Stimulated activated CD4-positive, alpha-beta T cell treated with anti-CD3 and anti-CD28 coated beads, Interleukin-12 subunit alpha, Interleukin-12 subunit beta, amount 100 ng/mL, for 24 hours (primary cell): ENCODE measurements at regions not wholly inside any gene's neighbourhood (a gene's known extent, or its start where the extent isn't known, plus 50 kb on each side); places are given as distances from the start of the nearest gene placed in this dataset.
"Not testable (repeated sequence)": the region's sequence is repeated elsewhere in the genome, so short reads cannot be mapped to it uniquely, and the experiment has no call there.

ENCODE experiments used
- DNase-seq, 2 experiments: peaks; one replicate each; pipeline ENCODE4 v3.0.0-alpha.2; 2020; ENCODE audit warnings: low read depth in 2 of 2

DNA sequence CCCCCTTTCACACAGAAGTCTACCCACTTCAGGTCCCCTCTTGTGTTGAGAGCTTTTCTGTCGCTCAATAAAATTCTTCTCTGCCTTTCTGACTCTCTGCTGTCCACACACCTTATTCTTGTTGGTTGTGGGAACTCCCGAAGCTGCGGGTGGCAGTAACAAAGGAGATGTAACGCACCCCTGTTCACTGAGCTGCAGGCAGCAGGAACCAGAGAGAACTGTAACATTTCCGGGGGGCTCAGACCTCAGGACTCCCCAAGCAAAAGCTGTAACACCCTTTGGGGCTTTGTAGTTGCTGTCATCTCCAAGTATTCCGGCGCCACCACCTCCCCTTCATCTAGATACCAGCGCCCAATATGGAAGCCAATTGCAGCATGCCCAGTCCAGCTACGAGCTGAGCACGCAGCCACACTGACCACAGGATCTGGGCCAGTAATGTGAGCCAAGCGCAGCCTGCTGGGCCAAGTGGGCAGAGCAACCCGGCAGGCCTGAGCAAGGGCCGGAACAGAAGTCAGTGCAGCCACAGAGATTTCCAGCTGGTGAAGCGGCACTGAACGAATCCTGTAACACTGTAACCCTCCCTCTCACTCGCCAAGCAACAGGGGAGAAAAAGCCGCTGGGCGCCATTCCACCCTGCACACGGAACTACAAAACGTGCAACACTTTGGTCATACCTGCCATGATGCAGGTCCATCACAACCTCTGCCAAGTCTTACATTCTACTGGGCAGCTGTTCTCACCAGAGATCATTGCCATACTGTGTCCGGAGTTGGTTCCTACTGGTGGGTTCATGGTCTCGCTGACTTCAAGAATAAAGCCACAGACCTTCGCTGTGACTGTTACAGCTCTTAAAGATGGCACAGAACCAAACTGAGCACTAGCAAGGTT lies 194.3 kb downstream of the SPATA31A6 start:
- DNase-seq: not testable (repeated sequence)

DNA sequence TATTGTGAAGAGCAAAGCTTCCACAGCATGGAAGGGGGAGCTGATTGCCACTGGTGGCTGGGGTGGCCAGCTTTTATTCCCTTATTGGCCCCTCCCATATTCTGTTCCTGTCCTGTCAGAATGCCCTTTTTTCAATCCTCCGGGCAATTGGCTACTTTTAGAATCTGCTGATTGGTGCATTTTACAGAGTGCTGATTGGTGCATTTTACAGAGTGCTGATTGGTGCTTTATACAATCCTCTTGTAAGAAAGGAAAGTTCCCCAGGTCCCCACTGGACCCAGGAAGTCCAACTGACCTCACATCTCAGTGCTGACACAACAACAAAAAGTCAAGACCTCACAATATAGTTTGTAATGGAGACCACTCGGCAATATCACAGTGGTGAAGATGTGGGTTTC lies 195.0 kb downstream of the SPATA31A6 start:
- DNase-seq: no peak

DNA sequence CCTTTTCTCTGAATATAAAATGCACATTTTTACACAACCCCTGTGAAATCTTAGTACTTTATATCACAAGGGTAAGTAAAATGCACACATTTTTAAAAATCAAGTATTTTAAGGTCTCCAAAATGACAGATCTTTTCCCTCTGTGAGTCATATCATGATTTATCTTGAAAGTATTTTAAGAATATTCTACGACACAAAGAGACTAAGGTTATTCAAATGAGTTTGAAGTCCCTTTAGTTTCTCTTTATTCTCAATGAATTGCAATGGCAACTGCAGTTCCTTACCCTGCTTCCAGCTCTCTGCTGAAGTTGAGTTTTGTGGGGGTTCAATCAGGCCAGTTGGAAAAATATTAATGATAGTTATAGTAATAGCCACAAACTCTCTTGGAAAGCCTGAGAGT lies 196.1 kb downstream of the SPATA31A6 start:
- not testable (repeated sequence) for DNase-seq

DNA sequence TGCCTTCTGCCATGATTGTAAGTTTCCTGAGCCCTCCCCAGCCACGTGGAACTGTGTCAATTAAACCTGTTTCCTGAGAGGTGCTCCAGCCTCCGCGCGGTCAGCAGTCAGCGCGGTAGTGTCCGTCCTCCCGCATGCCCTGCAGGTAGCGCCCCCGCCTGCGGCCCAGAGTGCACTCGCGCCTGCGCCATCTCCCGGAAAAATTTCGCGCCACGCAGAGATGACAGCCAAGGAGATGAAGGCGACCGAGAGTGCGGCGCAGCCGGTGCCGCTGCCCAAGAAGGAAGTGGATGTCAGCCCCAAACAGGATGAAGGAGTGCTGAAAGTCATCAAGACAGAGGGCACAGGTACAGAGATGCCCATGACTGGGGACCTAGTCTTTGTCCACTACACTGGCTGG lies 201.1 kb downstream of the SPATA31A6 start:
- not testable (repeated sequence) for DNase-seq

DNA sequence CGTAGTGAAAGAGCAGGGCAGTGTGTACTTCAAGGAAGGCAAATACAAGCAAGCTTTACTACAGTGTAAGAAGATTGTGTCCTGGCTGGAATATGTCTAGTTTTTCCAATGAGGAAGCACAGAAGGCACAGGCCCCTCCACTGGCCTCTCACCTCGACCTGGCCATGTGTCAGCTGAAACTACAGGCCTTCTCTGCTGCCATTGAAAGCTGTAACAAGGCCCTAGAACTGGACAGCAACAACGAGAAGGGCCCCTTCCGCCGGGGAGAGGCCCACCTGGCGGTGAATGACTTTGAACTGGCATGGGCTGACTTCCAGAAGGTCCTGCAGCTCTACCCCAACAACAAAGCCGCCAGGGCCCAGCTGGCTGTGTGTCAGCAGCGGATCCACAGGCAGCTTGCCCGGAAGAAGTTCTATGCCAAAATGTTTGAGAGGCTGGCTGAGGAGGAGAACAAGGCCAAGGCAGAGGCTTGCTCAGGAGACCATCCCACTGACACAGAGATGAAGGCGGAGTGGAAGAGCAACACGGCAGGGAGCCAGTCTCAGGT lies 202.2 kb downstream of the SPATA31A6 start:
- not testable (repeated sequence) for DNase-seq

DNA sequence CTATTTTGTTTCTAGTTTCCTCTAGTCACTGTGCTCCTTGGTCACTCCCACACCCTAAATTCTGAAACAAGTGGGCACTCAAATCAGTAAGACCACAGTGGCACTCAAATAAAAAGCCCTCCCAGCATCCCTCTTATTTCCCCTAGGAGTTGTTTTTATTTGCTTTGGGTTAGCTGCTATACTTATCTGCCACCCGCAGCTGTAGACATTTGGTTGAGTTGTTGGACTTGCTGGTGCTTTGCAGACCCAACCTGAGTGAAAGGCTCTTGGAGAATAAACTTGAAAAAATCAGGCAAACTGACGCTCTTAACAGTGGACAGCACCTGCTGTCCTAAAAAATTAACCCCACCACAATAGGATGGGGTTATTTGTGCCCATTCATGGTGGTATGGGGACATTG lies 203.0 kb downstream of the SPATA31A6 start:
- DNase-seq: no peak

DNA sequence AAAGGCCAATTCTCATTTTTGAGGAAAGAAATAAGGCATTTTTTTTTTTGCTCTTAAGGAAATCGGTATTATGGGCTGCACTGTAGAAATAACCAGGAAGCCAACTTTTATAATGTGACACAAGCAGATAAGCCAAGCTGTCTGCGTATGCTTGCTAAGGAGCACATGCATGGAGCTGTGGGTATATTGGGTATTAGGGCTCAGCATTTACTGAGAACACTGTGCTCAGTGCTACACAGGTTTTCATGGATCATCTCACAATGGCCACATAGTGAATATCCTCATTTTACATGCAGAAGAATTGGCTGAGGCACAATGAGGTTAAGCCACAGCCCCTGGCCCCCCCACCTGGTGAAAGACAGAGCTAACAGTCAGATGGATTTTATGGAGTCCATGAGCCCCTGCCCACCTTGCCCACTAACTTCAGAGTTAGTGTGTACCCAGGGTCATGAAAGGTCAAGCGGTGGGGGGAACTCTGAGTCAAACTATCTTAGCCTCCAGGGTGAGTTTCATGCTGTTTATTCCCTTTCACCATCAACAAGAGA lies 204.8 kb downstream of the SPATA31A6 start:
- DNase-seq: no peak

DNA sequence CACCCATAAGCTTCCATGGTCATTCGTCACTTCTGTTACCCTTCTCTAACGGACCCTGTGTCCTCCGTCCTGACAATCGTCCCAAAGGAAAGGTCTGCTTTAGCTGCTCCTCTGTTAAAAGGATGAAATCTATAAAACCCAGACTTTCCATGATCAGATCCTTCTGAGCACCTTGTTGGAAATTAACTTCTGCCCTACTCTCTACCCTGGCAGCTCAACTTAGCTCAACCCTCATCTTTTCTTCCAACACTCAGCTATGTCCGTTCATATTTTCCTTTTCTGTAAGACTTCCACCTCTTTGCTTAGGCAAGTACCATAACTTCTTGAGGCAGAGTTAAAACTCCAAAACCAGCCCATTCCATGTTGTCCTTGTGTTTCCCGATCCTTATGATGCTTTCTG lies 205.4 kb downstream of the SPATA31A6 start:
- no peak for DNase-seq

DNA sequence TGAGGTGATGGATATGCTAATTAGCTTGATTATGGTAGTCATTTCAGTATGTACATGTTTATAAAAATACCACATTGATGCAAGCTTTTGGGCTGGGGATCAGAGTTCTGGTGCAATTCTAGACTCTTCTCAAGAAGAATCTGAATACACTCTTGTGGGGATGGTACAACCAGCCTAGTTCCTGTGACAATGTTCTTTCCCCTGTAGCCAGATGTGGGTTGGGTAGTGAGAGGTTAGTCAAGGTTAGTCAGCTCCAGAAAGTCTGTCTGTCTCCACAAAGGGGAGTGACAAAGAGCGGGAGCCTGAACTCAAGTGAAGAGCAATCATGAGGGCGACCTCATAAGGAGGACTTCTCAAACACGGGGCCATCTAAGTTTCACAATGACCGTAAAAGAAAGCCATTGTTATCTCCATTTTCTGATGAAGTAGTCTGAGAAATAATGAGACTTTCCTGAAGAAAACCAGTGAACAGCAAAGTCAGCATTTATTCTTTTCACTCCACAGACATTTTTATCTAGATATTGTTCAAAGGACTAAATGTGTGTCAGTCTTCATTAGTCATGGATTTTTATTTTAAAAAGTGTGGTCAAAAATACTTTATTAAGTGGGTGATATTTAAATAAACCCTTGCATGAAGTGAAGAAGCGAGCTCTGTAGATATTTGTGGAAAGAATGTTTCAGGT lies 209.5 kb downstream of the SPATA31A6 start:
- not testable (repeated sequence) for DNase-seq

DNA sequence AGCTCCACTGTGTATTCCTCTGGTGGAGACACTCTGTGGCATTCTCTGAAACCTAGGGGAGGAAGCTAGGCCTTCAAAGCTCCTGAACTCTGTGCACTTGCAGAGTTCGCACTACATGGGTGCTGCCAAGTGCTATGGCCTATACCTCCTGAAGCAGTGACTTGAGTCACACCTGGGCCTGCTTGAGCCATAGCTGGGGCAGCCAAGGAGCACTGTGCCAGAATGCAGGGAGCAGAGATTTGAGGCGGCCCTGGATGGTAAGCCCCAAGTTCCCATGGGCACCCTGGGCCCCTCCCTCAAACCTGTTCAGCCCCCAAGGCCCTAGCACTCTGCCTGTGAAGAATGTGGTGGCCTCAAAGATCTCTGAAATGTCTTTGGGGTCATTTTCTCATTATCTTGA lies 212.9 kb downstream of the SPATA31A6 start:
- no peak for DNase-seq

DNA sequence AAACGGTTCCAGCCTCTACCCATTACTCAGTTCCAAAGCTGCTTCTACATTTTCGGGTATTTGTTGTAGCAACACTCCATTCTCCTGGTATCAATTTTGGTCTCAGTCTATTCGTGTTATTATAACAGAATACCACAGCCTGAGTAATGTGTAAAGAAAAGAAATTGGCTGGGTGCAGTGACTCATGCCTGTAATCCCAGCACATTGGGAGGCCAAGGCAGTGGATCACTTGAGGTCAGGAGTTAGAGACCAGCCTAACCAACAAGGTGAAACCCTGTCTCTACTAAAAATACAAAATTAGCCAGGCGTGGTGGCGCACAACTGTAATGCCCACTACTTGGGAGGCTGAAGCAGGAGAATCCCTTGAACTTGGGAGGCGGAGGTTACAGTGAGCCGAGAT lies 213.9 kb downstream of the SPATA31A6 start:
- not testable (repeated sequence) for DNase-seq

DNA sequence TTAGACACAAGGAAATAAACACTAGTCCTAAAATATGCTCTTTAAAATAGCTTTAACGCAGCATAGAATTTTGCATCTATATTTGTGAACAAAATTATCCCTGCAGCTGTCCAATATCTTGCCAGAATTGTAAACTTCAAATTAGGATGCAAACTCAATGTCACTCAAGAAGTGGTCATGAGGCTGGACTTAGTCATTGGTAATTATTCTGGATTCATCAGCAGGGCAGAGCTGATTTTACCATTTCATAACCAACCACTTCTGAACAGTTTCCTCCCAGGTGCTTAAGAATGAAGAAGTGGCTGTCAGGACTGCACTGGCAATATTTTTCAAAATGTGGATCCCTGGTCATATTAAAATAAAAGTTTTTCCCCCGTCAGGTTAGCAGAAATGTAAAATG lies 219.5 kb downstream of the SPATA31A6 start:
- not testable (repeated sequence) for DNase-seq

DNA sequence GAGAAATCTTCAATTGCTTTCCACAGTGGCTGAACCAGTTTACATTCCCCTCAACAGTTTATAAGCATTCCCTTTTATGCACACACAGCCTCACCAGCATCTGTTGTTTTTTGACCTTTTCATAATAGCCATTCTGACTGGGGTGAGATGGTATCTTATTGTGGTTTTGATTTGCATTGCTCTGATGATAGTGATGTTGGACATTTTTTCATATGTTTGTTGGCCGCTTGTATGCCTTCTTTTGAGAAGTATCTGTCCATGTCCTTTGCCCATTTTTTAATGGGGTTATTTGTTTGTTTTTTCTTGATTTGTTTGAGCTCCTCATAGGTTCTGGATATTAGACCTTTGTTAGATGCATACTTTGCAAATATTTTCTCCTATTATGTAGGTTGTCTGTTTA lies 226.1 kb downstream of the SPATA31A6 start:
- DNase-seq: not testable (repeated sequence)

DNA sequence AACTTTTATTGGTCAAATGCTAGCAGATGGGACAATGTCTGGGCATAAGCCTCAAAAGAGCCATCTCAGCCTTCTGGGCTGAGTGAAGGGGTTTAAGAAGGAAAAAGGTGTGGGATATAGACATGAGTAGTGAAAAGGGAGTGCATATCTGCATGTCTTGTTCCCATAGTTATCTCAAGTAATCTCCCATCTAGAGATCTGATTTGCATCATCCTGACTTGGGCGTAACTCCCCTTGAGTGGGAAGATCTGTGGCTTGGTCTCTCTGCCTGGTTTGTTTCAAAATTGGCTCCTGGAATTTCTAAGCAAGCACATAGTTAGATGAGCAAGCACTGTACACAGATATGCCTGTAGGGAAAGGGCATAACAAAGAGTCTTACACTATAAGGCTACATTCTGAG lies 228.9 kb downstream of the SPATA31A6 start:
- DNase-seq: not testable (repeated sequence)

DNA sequence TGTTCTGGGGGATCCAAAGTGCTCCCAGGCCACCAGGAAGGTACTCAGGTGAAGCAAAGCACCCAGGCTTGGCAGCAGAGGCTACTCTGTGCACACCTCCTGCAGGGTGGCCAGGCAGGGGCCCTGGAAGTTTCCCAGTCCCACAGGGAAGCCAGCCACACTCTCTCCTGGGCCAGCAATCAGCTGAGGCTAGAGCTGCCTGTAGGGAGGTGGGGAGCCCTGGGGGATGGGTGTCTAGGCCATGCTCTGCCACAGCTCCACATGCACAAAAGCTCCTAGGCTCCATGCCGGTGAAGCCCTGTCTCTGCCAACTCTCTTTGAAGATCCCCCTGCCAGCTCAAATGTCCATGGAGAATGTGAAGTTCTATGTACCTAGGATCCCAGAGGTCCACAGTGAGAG lies 231.4 kb downstream of the SPATA31A6 start:
- DNase-seq: not testable (repeated sequence)

DNA sequence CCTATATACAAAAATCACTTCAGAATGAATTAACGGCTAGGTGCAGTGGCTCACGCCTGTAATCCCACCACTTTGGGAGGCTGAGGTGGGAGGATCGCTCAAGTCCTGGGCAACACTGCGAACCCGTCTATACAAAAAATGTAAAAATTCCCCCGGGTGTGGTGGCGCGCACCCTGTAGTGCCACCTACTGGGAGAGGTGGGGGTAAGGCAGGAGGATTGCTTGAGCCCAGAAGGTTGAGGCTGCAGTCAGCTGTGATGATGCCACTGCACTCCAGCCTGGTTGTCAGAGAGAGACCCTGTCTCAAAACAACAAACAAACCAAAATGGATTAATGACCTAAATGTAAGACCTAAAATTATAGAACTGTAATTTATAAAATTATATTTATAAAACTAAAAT lies 236.2 kb downstream of the SPATA31A6 start:
- not testable (repeated sequence) for DNase-seq

DNA sequence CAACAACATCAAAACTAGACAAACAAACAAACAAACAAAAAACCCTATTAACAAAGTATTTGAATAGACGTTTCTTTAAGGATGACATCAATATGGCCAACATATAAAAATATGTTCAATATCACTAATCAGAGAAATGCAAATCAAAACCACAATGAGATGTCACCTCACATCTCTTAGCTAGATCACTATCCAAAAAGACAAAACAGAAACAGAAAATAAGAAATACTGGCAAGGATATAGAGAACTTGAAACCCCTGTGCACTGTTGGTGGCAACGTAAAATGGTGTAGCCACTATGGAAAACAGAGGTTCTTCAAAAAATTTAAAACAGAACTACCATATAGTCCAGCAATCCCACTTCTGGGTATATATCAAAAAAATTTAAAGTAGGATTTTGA lies 236.9 kb downstream of the SPATA31A6 start:
- DNase-seq: not testable (repeated sequence)

DNA sequence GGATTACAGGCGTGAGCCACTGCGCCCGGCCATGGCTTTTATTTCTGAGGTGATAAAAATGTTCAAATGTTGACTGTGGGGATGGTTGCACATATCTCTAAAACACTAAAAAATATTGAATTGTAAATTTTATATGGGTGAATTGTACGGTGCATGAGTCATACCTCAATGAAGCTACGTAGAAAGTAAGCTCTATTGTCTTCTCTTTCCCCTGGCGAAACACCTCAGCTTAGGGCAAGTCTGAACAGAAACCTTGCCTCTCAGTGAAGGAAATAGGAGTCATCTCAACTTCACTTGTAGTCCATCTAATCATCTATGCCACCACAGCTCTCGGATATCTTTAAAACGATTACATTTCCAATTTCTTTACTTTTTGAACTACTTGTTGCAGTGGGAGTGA lies 238.2 kb downstream of the SPATA31A6 start:
- DNase-seq: not testable (repeated sequence)

DNA sequence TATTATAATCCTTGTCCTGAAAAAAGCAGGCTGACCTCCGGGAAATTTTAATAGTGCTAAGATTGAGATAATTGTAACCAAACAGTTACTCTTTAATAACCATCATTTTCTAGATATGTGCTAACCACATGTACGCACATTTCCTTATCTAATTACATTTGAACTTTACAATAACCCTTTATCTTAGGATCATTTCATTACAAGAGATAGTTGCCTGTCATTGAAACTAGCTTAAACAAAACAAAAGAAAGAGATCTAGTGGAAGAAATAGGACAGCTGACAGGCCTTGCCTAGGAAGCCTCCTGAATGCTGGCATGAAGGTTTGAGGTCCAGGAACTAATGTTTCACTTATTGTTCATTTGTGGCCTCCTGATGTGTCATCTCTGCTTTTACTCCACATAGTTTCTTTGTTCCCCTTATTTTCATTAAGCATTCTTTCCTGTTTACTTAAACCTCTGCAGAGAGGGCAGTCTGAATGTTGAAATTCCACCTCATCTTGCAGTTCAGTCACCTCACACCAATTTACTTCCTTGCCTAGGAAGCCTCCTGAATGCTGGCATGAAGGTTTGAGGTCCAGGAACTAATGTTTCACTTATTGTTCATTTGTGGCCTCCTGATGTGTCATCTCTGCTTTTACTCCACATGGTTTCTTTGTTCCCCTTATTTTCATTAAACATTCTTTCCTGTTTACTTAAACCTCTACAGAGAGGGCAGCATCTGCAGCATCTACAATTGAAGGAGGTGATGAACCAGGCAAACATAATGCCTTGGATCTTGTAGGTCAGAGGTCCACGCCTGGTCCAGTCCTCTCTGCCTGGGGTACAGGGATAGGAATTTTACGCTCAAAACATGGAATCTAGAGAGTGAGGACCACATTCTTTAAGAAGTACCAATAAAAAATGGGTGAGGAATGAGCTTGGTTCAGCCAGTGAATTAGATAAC lies 247.5 kb downstream of the SPATA31A6 start:
- not testable (repeated sequence) for DNase-seq

DNA sequence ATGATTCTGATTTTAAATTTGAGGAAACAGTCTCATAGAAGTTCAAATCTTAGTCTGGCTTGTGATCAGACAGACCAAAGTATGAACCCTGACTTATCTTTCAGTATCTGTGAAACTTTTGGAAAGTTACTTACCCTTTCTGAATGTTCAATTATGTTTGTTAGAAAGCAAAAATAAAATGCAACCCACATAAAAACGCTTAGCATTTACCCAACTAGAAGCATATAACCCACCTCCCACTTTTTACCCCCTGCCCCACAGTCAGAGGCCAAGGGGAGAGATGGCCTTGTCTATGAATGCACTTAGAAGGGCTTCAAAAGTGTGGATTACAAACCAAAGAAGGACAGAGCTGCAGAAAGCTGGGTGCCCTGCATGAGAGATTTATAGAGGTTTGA lies 248.2 kb downstream of the SPATA31A6 start:
- DNase-seq: not testable (repeated sequence)
